ENCODE measurements at regions not wholly inside any gene's neighbourhood (a gene's known extent, or its start where the extent isn't known, plus 50 kb on each side); places are given as distances from the start of the nearest gene placed in this dataset.
A peak's percentile ranks its signal among the peaks of the same experiment; 100 is the strongest.

- DNase-seq = no peak
These were observed 1862.4 kb downstream of the OLFM4 start for GRCh38 chr13:54890976-54891375.

GRCh38 chr13:54901316-54901715 lies 1872.7 kb downstream of the OLFM4 start:
- no peak for DNase-seq

- DNase-seq = no peak
These were observed 1883.8 kb downstream of the OLFM4 start for GRCh38 chr13:54912367-54912766.

GRCh38 chr13:54913668-54914067 lies 1885.1 kb downstream of the OLFM4 start:
- no peak for DNase-seq

GRCh38 chr13:54927538-54927937 lies 1898.9 kb downstream of the OLFM4 start:
- no peak for DNase-seq

- DNase-seq = no peak
These were observed 1899.5 kb downstream of the OLFM4 start for GRCh38 chr13:54928071-54928470.

GRCh38 chr13:54934121-54934520 lies 1905.5 kb downstream of the OLFM4 start:
- no peak for DNase-seq

- DNase-seq = no peak
These were observed 1917.4 kb downstream of the OLFM4 start for GRCh38 chr13:54945973-54946372.

- DNase-seq = no peak
These were observed 1921.1 kb downstream of the OLFM4 start for GRCh38 chr13:54949735-54950134.

GRCh38 chr13:54950546-54950945 lies 1921.9 kb downstream of the OLFM4 start:
- no peak for DNase-seq

- no peak for DNase-seq
These were observed 1925.2 kb downstream of the OLFM4 start for GRCh38 chr13:54953786-54954185.

GRCh38 chr13:54958781-54959180 lies 1930.2 kb downstream of the OLFM4 start:
- no peak for DNase-seq

GRCh38 chr13:54965881-54966280 lies 1937.3 kb downstream of the OLFM4 start:
- no peak for DNase-seq

- no peak for DNase-seq
These were observed 1944.2 kb downstream of the OLFM4 start for GRCh38 chr13:54972838-54973237.

GRCh38 chr13:54975676-54976075 lies 1947.1 kb downstream of the OLFM4 start:
- no peak for DNase-seq

- no peak for DNase-seq
These were observed 1952.0 kb downstream of the OLFM4 start for GRCh38 chr13:54980651-54981050.

- DNase-seq = no peak
These were observed 1960.8 kb downstream of the OLFM4 start for GRCh38 chr13:54989418-54989817.

GRCh38 chr13:54999399-54999907 lies 1970.8 kb downstream of the OLFM4 start:
- DNase-seq = no peak

- DNase-seq = no peak
These were observed 1971.4 kb downstream of the OLFM4 start for GRCh38 chr13:55000043-55000442.

GRCh38 chr13:55000844-55001243 lies 1972.2 kb downstream of the OLFM4 start:
- no peak for DNase-seq

- no peak for DNase-seq
These were observed 1973.3 kb downstream of the OLFM4 start for GRCh38 chr13:55001881-55002280.

- DNase-seq = no peak
These were observed 1979.1 kb downstream of the OLFM4 start for GRCh38 chr13:55007681-55008080.

GRCh38 chr13:55013051-55013450 lies 1984.4 kb downstream of the OLFM4 start:
- peak; percentile 4 for DNase-seq

GRCh38 chr13:55029280-55029679 lies 2000.7 kb downstream of the OLFM4 start:
- DNase-seq = no peak

GRCh38 chr13:55038230-55038629 lies 2009.6 kb downstream of the OLFM4 start:
- DNase-seq = no peak
